Heart right ventricle (tissue), 16 donors: ENCODE measurements at regions not wholly inside any gene's neighbourhood (a gene's known extent, or its start where the extent isn't known, plus 50 kb on each side); places are given as distances from the start of the nearest gene placed in this dataset.

Experiments used
- ATAC-seq, 8 donors: fragments of 200-7000 bp; cut with Tn5 transposase; one replicate each; pipeline ENCODE4 v1.9.1; 2020; ENCODE audit warnings: mild to moderate bottlenecking in 8 of 8, moderate library complexity in 8 of 8, moderate number of reproducible peaks in 1 of 8
- DNase-seq, 2 donors: peaks; one replicate each; pipeline ENCODE4 v3.0.0-alpha.2; 2020
- H3K27ac ChIP-seq, 10 donors: fragments of 200-600 bp; sonication (generic) in 2 of 10; one replicate each; pipeline versions ENCODE4 v1.5.0 to v1.8.0; 2020 to 2022; ENCODE audit warnings: mild to moderate bottlenecking in 3 of 10
- H3K27me3 ChIP-seq, 7 donors: fragments of 200-600 bp; one replicate each; pipeline ENCODE4 v1.8.0; 2021 to 2022; ENCODE audit warnings: mild to moderate bottlenecking in 2 of 7
- H3K36me3 ChIP-seq, 9 donors: fragments of 200-600 bp; sonication (generic) in 1 of 9; one replicate each; pipeline versions ENCODE4 v1.5.0 to v1.8.0; 2020 to 2022; ENCODE audit warnings: mild to moderate bottlenecking in 2 of 9
- H3K4me1 ChIP-seq, 9 donors: fragments of 200-600 bp; sonication (generic) in 1 of 9; one replicate each; pipeline versions ENCODE4 v1.5.0 to v1.8.0; 2020 to 2022; ENCODE audit warnings: mild to moderate bottlenecking in 4 of 9
- H3K4me3 ChIP-seq, 10 donors: fragments of 200-600 bp; sonication (generic) in 2 of 10; one replicate each; pipeline versions ENCODE4 v1.5.0 to v1.8.0; 2020 to 2022; ENCODE audit warnings: mild to moderate bottlenecking in 7 of 10, moderate library complexity in 2 of 10
- H3K9me3 ChIP-seq, 11 donors: fragments of 200-600 bp in 10 of 11; sonication (generic) in 2 of 11; one replicate each; pipeline versions ENCODE4 v1.5.0 to v1.8.0; 2013 to 2022; ENCODE audit warnings: mild to moderate bottlenecking in 2 of 11, control low read depth in 1 of 11, moderate library complexity in 1 of 11
- WGBS, 2 donors: extraction: QIAGEN DNeasy Blood & Tissue Kit; methylation state at CpG; one replicate each; pipeline ENCODE4 v1.1.7; 2013; ENCODE audit warnings: inconsistent platforms in 1 of 2; 5-methylcytosine and 5-hydroxymethylcytosine counted together
- intact Hi-C, 10 donors: fragments of 100-400 bp; cut with DNase I; formaldehyde crosslinking; loops; one replicate each; pipeline versions ENCODE4 v1.11.1 to v1.14.2; 2022
- TF ChIP-seq, protein P1 (sequence below), 9 donors: fragments of 200-600 bp; sonication (generic) in 2 of 9; IDR thresholded peaks; one replicate each; pipeline versions ENCODE4 v1.5.0 to v1.8.0; 2021 to 2022; ENCODE audit warnings: antibody characterized with exemption in 9 of 9, mild to moderate bottlenecking in 5 of 9, moderate library complexity in 1 of 9
- donor health status: Arrhythmogenic right ventricular cardiomyopathy.
- donor health status: ischemic (EF 13 %, LVEDD 7.1; RV severe dilation, severe dysfunction).
- donor health status: healthy with polysubstance abuse.
- donor health status: DM: no; HTN: yes; CAD: no.
- donor health status: DM: no; HTN: no; CAD: no.
- donor health status: ischemic (EF 25% LVEDD 6.9; RV normal size, moderate dysfunction).
- donor health status: ischemic (EF 25% LVEDD 5.7; RV mildly dilated, moderate dysfunction).
- donor health status: healthy.
- donor health status: DM: yes; HTN: yes; CAD: no.
- donor health status: Ischemic cardiomyopathy.
- donor health status: ischemic (EF 35%, LVEDD 5.7; RV mildly dilated, moderate dysfunction).
- donor health status: nonischemic (EF 11% LVEDD 7.7; RV severe dilation, severe dysfunction).
- donor health status: DM: yes; HTN: yes; CAD: no.
- donor health status: PGD.
- donor health status: ischemic (EF 29% LVEDD 5.4; RV normal size, mild dysfunction).
- donor health status: nonischemic (EF 23%, LVEDD 6.1; RV moderate dilation, normal function).

DNA sequence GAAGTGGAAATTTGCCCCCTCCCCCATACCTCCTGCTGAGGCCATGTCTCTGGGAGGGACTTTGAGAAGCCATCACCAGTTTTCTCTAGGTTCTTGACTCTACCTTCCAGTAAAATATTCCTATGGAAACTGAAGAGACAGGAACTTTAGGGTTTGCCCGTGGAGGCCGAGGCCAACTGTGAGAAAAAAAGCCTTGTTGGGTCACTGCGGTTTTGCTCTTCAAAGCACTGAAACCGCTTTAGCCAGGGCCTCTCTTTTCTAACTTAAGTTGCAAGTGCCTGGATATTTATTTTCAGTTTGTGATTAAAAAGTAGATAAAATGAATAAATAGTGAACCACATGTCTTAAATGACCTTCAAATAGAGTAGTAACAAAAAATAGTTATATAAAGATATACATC, 159.7 kb upstream of the TSC22D1 start:
- DNase-seq: no peak
- WGBS, 2 donors: 84 to 91% methylated on average over 4 of the region's 4 CpGs
- intact Hi-C loops: no loop called here
- Histone ChIP-seq H3K4me3 (no peak overlapping the region), H3K4me1 (peaks cover 0 to 15% (median 2%) of the 10 kb centered on the region in 9 donors), H3K9me3 (no peaks in the 10 kb centered on the region), H3K36me3 (no peaks in the 10 kb centered on the region), H3K27ac (no peak overlapping the region), H3K27me3 (no peaks in the 10 kb centered on the region)
- TF ChIP-seq, protein P1, sequence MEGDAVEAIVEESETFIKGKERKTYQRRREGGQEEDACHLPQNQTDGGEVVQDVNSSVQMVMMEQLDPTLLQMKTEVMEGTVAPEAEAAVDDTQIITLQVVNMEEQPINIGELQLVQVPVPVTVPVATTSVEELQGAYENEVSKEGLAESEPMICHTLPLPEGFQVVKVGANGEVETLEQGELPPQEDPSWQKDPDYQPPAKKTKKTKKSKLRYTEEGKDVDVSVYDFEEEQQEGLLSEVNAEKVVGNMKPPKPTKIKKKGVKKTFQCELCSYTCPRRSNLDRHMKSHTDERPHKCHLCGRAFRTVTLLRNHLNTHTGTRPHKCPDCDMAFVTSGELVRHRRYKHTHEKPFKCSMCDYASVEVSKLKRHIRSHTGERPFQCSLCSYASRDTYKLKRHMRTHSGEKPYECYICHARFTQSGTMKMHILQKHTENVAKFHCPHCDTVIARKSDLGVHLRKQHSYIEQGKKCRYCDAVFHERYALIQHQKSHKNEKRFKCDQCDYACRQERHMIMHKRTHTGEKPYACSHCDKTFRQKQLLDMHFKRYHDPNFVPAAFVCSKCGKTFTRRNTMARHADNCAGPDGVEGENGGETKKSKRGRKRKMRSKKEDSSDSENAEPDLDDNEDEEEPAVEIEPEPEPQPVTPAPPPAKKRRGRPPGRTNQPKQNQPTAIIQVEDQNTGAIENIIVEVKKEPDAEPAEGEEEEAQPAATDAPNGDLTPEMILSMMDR (IDR thresholded peaks at IDR 0.05): no peak
- ATAC-seq: no peak

DNA sequence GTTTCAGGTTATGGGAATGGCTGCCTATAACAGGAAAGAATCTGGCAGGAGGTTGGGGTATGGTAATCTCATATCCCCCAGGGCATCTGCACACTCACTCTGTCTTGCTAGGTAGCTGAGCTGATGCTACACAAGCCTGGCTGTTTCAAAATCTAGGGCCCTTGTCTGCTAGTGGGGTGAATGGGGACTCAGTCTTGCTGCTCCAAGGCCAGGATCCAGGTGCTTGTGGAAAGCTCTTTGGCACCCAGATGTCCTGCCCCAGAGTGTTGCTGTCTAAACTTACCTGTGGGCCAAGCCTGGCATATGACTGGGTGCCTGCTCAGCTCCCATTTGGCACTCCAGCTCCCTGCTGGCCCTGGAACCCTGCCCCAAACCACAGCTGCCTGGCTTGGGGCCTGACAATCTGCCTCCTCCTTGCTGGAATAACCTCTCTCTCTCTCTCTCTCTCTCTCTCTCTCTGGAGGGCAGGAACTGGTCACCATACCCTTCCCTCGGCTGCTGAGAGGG, 158.1 kb upstream of the TSC22D1 start:
- H3K4me3 ChIP-seq: no peak overlapping the region
- no peaks in the 10 kb centered on the region for H3K36me3 ChIP-seq
- H3K27me3 ChIP-seq: no peaks in the 10 kb centered on the region
- WGBS, 2 donors: 29 to 60% methylated on average over 1 of the region's 1 CpG
- no peaks in the 10 kb centered on the region for H3K9me3 ChIP-seq
- intact Hi-C loops: no loop called here
- H3K4me1 ChIP-seq: peaks cover 0 to 15% (median 2%) of the 10 kb centered on the region in 9 donors
- peak; percentile 49 to 94 (median 80) for ATAC-seq
- TF ChIP-seq, protein P1 (IDR thresholded peaks at IDR 0.05): no peak
- peak overlapping the region in 2 of 10 donors; percentile 25 to 26 for H3K27ac ChIP-seq
- peak; percentile 50 to 55 for DNase-seq

DNA sequence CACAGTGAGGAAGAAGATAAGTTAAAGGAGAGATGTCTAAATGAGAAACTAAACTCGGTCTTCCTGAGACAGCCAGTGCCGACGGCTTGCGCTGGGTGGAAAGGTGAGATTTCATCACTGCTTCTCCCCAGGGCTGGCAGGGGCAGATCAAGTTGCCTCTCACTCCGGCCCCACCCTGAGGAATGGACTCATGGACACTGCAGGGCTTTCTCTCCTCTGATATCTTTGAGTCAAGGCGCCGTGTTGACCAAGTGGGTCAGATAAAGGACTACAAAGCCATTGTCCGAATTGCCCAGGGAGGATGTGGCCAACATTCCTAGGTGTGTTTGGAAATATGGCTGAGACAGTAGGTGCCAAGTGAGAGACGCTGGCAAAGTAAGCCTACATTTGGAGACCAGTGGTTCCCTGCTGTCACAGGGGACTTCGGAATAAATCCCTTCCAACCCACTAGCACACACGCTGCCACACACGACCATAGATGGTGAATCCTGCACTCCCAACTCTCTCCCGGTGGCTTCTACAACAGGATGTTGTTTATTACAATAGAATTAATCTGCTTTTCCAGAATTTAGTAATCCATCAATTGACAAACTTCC, 156.5 kb upstream of the TSC22D1 start:
- peak in 1 of 8 donors; percentile 46 for ATAC-seq
- H3K4me3 ChIP-seq: no peak overlapping the region
- H3K9me3 ChIP-seq: no peaks in the 10 kb centered on the region
- intact Hi-C loops: no loop called here
- no peaks in the 10 kb centered on the region for H3K27me3 ChIP-seq
- 41 to 49% methylated on average over 13 of the region's 13 CpGs for WGBS, 2 donors
- peak overlapping the region in 1 of 10 donors; percentile 9 for H3K27ac ChIP-seq
- TF ChIP-seq, protein P1 (IDR thresholded peaks at IDR 0.05): no peak
- H3K36me3 ChIP-seq: no peaks in the 10 kb centered on the region
- DNase-seq: no peak
- peaks cover 0 to 15% (median 2%) of the 10 kb centered on the region in 9 donors for H3K4me1 ChIP-seq

DNA sequence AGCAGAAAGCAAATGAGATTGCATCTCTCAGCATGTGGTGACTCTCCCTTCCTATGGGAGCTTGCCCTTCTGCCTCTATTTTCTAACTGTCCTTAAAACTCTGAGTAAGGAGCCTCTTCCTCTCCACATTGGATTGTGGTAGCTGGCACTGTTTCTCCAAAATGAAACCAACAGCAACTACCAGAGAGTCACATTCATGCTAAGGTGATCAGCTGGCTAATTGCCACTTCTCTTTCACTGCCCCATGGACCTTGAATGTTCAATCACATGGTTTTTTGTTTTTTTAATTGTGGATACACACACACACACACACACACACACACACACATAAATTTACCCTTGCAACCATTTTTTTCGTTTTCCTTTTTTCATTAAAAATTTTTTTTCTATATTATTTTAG, 154.7 kb upstream of the TSC22D1 start:
- H3K27ac ChIP-seq: no peak overlapping the region
- peaks cover 0 to 15% (median 2%) of the 10 kb centered on the region in 9 donors for H3K4me1 ChIP-seq
- ATAC-seq: no peak
- DNase-seq: no peak
- 0 to 39% methylated on average over 1 of the region's 1 CpG for WGBS, 2 donors
- intact Hi-C loops: no loop called here
- H3K36me3 ChIP-seq: no peaks in the 10 kb centered on the region
- H3K27me3 ChIP-seq: no peaks in the 10 kb centered on the region
- no peak overlapping the region for H3K4me3 ChIP-seq
- no peaks in the 10 kb centered on the region for H3K9me3 ChIP-seq
- TF ChIP-seq, protein P1 (IDR thresholded peaks at IDR 0.05): no peak
